H1 (cell line): ENCODE measurements at regions not wholly inside any gene's neighbourhood (a gene's known extent, or its start where the extent isn't known, plus 50 kb on each side); places are given as distances from the start of the nearest gene placed in this dataset.

Source experiments
- CTCF ChIA-PET: fragments of 300-600 bp; sonication (Branson Sonifier 250); formaldehyde crosslinking; loops from one replicate; lab custom pipeline; 2021; ENCODE audit not compliant: partially characterized antibody; lab: Charles Lee
- POLR2A ChIA-PET: fragments of 300-600 bp; sonication (Branson Sonifier 250); formaldehyde crosslinking; loops from one replicate; lab custom pipeline; 2021; ENCODE audit warnings: inconsistent platforms; ENCODE audit not compliant: partially characterized antibody; lab: Charles Lee
- DNase-seq, 2 experiments: peaks; one replicate each; pipeline versions ENCODE4 v3.0.0 to v3.0.0-alpha.2; 2010 to 2022; ENCODE audit warnings: low spot score in 2 of 2, low read depth in 1 of 2, mixed read lengths in 1 of 2
- FAIRE-seq: peaks from 2 replicates; lab custom pipeline; 2011; peaks lifted over from hg19 to GRCh38; lab: Jason Lieb, UNC
- H2AFZ ChIP-seq: 2 replicates; pipeline ENCODE4 v1.8.1; 2012; ENCODE audit warnings: low read length, inconsistent platforms
- H2AK5ac ChIP-seq: 2 replicates; pipeline ENCODE4 v1.6.1; 2013; ENCODE audit warnings: low read depth, low read length
- H2BK120ac ChIP-seq: replicated peaks from 2 replicates; pipeline ENCODE3; 2013; ENCODE audit warnings: low read depth, low read length, inconsistent platforms
- H2BK12ac ChIP-seq: 2 replicates; pipeline ENCODE4 v1.6.1; 2013; ENCODE audit warnings: low read depth, low read length
- H2BK15ac ChIP-seq: 2 replicates; pipeline ENCODE4 v1.6.1; 2013; ENCODE audit warnings: low read length
- H2BK20ac ChIP-seq: 2 replicates; pipeline ENCODE4 v1.6.1; 2013; ENCODE audit warnings: low read length
- H2BK5ac ChIP-seq: 2 replicates; pipeline ENCODE4 v1.6.1; 2013; ENCODE audit warnings: low read depth, low read length
- H3K14ac ChIP-seq: 2 replicates; pipeline ENCODE4 v1.6.1; 2013; ENCODE audit warnings: inconsistent platforms; ENCODE audit not compliant: insufficient read length
- H3K18ac ChIP-seq: 2 replicates; pipeline ENCODE4 v1.6.1; 2013; ENCODE audit warnings: low read length; ENCODE audit errors: extremely low read depth
- H3K23ac ChIP-seq: 2 replicates; pipeline ENCODE4 v1.6.1; 2013; ENCODE audit warnings: inconsistent platforms; ENCODE audit not compliant: insufficient read length
- H3K23me2 ChIP-seq: 2 replicates; pipeline ENCODE4 v1.6.1; 2013; ENCODE audit warnings: low read depth, low read length
- H3K27ac ChIP-seq: 2 replicates; pipeline ENCODE4 v1.6.1; 2011; ENCODE audit warnings: low read depth, low read length, inconsistent platforms
- H3K27me3 ChIP-seq, 4 experiments: replicated peaks in 1 of 4; 1 replicate in 1 of 4; 2 replicates in 3 of 4; pipeline versions ENCODE4 v1.6.1 to v1.8.1; 2011 to 2013; ENCODE audit warnings: low read length in 3 of 4, mild to moderate bottlenecking in 3 of 4, inconsistent platforms in 2 of 4, mixed read lengths in 2 of 4, moderate library complexity in 1 of 4; ENCODE audit not compliant: control insufficient read depth in 3 of 4, insufficient read depth in 3 of 4; ENCODE audit errors: extremely low read depth in 1 of 4
- H3K36me3 ChIP-seq, 4 experiments: 2 replicates each; pipeline versions ENCODE4 v1.6.1 to v1.8.1; 2011 to 2013; ENCODE audit warnings: mild to moderate bottlenecking in 4 of 4, low read length in 3 of 4, moderate library complexity in 2 of 4, control low read depth in 1 of 4, inconsistent platforms in 1 of 4; ENCODE audit not compliant: insufficient read depth in 4 of 4, control insufficient read depth in 2 of 4
- H3K4ac ChIP-seq: replicated peaks from 2 replicates; pipeline ENCODE3; 2013; ENCODE audit warnings: low read length, low read depth, mixed read lengths, inconsistent platforms; ENCODE audit not compliant: insufficient read length
- H3K4me1 ChIP-seq, 4 experiments: replicated peaks in 1 of 4; 1 replicate in 1 of 4; 2 replicates in 3 of 4; pipeline versions ENCODE4 v1.6.1 to v1.8.1; 2011 to 2013; ENCODE audit warnings: low read length in 3 of 4, inconsistent platforms in 2 of 4, mixed read lengths in 1 of 4; ENCODE audit not compliant: insufficient read depth in 4 of 4, control insufficient read depth in 3 of 4
- H3K4me2 ChIP-seq, 2 experiments: 2 replicates each; pipeline versions ENCODE4 v1.6.1 to v1.8.1; 2011 to 2013; ENCODE audit warnings: low read depth in 2 of 2, low read length in 2 of 2, control low read depth in 1 of 2, inconsistent platforms in 1 of 2, mild to moderate bottlenecking in 1 of 2; ENCODE audit not compliant: insufficient read depth in 1 of 2
- H3K4me3 ChIP-seq, 4 experiments: fragments of 200-600, 300-600 bp in 1 of 4; sonication (generic), shearing (Covaris generic), sonication (Bioruptor Twin) in 1 of 4; 2 replicates each; pipeline versions ENCODE4 v1.5.1 to v1.8.1; 2011 to 2016; ENCODE audit warnings: low read length in 4 of 4, low read depth in 3 of 4, control low read depth in 2 of 4, inconsistent platforms in 2 of 4, mild to moderate bottlenecking in 2 of 4, mixed read lengths in 1 of 4, moderate library complexity in 1 of 4; ENCODE audit not compliant: insufficient read depth in 2 of 4; ENCODE audit errors: extremely low read depth in 1 of 4
- H3K56ac ChIP-seq: replicated peaks from 2 replicates; pipeline ENCODE3; 2013; ENCODE audit warnings: low read depth, mild to moderate bottlenecking, mixed read lengths, low read length, inconsistent platforms; ENCODE audit not compliant: insufficient read length
- H3K79me1 ChIP-seq: 2 replicates; pipeline ENCODE4 v1.6.1; 2013; ENCODE audit warnings: low read depth, low read length, control low read depth
- H3K79me2 ChIP-seq, 2 experiments: 2 replicates each; pipeline versions ENCODE4 v1.6.1 to v1.8.1; 2012 to 2013; ENCODE audit warnings: low read length in 2 of 2, mild to moderate bottlenecking in 2 of 2, inconsistent platforms in 1 of 2; ENCODE audit not compliant: insufficient read depth in 2 of 2, control insufficient read depth in 1 of 2
- H3K9ac ChIP-seq, 4 experiments: replicated peaks in 1 of 4; 1 replicate in 1 of 4; 2 replicates in 3 of 4; pipeline versions ENCODE4 v1.6.1 to v1.8.1; 2011 to 2013; ENCODE audit warnings: low read depth in 3 of 4, low read length in 3 of 4, control low read depth in 2 of 4, mild to moderate bottlenecking in 2 of 4, moderate library complexity in 2 of 4, inconsistent platforms in 1 of 4; ENCODE audit errors: extremely low read depth in 1 of 4
- H3K9me3 ChIP-seq, 2 experiments: 2 replicates each; pipeline versions ENCODE4 v1.6.1 to v1.8.1; 2012 to 2013; ENCODE audit warnings: mild to moderate bottlenecking in 2 of 2, moderate library complexity in 2 of 2, control low read depth in 1 of 2, inconsistent platforms in 1 of 2, low read depth in 1 of 2, low read length in 1 of 2, mixed read lengths in 1 of 2; ENCODE audit not compliant: insufficient read depth in 2 of 2
- H4K20me1 ChIP-seq, 2 experiments: replicated peaks in 1 of 2; 2 replicates each; pipeline versions ENCODE3 to v1.8.1; 2011 to 2013; ENCODE audit warnings: inconsistent platforms in 2 of 2, low read length in 2 of 2, mild to moderate bottlenecking in 1 of 2; ENCODE audit not compliant: insufficient read depth in 2 of 2, control insufficient read depth in 1 of 2
- H4K5ac ChIP-seq: 2 replicates; pipeline ENCODE4 v1.6.1; 2013; ENCODE audit warnings: low read length, low read depth, mixed read lengths, inconsistent platforms; ENCODE audit not compliant: insufficient read length
- H4K8ac ChIP-seq: 2 replicates; pipeline ENCODE4 v1.8.0; 2013; ENCODE audit warnings: mild to moderate bottlenecking, moderate library complexity, low read length, inconsistent platforms; ENCODE audit not compliant: insufficient read depth; ENCODE audit errors: extremely low read depth
- H4K91ac ChIP-seq: replicated peaks from 2 replicates; pipeline ENCODE3; 2013; ENCODE audit warnings: low read length, mixed read lengths, inconsistent platforms; ENCODE audit not compliant: insufficient read length
- CHD1 ChIP-seq: IDR thresholded peaks from 2 replicates; pipeline ENCODE4 v1.6.1; 2012; ENCODE audit warnings: low read depth, low read length, improper control_type of control experiment
- GABPA ChIP-seq: IDR thresholded peaks from 2 replicates; pipeline ENCODE4 v1.6.1; 2011; ENCODE audit warnings: mild to moderate bottlenecking, low read length, moderate library complexity, borderline replicate concordance; ENCODE audit not compliant: insufficient read depth
- MAX ChIP-seq: IDR thresholded peaks from 2 replicates; pipeline ENCODE4 v1.6.1; 2012; ENCODE audit warnings: inconsistent platforms
- POLR2A ChIP-seq, 2 experiments: IDR thresholded peaks; 1 replicate in 1 of 2; 2 replicates in 1 of 2; pipeline ENCODE4 v1.6.1; 2011; ENCODE audit warnings: low read depth in 2 of 2, low read length in 2 of 2, mild to moderate bottlenecking in 2 of 2; ENCODE audit errors: control extremely low read depth in 1 of 2
- RBBP5 ChIP-seq: IDR thresholded peaks from 2 replicates; pipeline ENCODE4 v1.7.1; 2012; ENCODE audit warnings: low read depth, mild to moderate bottlenecking, inconsistent platforms, low read length, moderate library complexity, borderline replicate concordance
- SIX5 ChIP-seq: IDR thresholded peaks from 2 replicates; pipeline ENCODE4 v1.6.1; 2011; ENCODE audit warnings: mild to moderate bottlenecking, low read depth, low read length
- SP1 ChIP-seq: IDR thresholded peaks from 2 replicates; pipeline ENCODE4 v1.6.1; 2011; ENCODE audit warnings: low read depth, low read length
- SP2 ChIP-seq: IDR thresholded peaks from 2 replicates; pipeline ENCODE4 v1.6.1; 2012; ENCODE audit warnings: mild to moderate bottlenecking, low read length, inconsistent platforms
- SRF ChIP-seq: IDR thresholded peaks from 2 replicates; pipeline ENCODE4 v1.6.1; 2011; ENCODE audit warnings: mild to moderate bottlenecking, low read depth, low read length, moderate library complexity
- TAF1 ChIP-seq: IDR thresholded peaks from 2 replicates; pipeline ENCODE4 v1.6.1; 2011; ENCODE audit warnings: mild to moderate bottlenecking, low read depth, low read length
- TEAD4 ChIP-seq: IDR thresholded peaks from 2 replicates; pipeline ENCODE4 v1.6.1; 2012; ENCODE audit warnings: low read depth, low read length, inconsistent platforms, mixed read lengths
- YY1 ChIP-seq: IDR thresholded peaks from 2 replicates; pipeline ENCODE4 v1.6.1; 2011; ENCODE audit warnings: low read depth, mild to moderate bottlenecking, low read length
- WGBS, 2 experiments: shearing (Covaris generic) in 1 of 2; methylation state at CpG; one replicate each; pipeline versions ENCODE4 v1.1.6 to v1.1.7; 2013 to 2015; ENCODE audit warnings: low lambda C conversion rate in 2 of 2, mixed read lengths in 2 of 2, inconsistent platforms in 1 of 2, low coverage in 1 of 2, missing lambda C conversion rate in 1 of 2; ENCODE audit not compliant: insufficient replicate concordance in 2 of 2, insufficient coverage in 1 of 2, insufficient read length in 1 of 2; ENCODE audit errors: extremely low coverage in 1 of 2, missing lambda C conversion rate in 1 of 2; 5-methylcytosine and 5-hydroxymethylcytosine counted together

DNA sequence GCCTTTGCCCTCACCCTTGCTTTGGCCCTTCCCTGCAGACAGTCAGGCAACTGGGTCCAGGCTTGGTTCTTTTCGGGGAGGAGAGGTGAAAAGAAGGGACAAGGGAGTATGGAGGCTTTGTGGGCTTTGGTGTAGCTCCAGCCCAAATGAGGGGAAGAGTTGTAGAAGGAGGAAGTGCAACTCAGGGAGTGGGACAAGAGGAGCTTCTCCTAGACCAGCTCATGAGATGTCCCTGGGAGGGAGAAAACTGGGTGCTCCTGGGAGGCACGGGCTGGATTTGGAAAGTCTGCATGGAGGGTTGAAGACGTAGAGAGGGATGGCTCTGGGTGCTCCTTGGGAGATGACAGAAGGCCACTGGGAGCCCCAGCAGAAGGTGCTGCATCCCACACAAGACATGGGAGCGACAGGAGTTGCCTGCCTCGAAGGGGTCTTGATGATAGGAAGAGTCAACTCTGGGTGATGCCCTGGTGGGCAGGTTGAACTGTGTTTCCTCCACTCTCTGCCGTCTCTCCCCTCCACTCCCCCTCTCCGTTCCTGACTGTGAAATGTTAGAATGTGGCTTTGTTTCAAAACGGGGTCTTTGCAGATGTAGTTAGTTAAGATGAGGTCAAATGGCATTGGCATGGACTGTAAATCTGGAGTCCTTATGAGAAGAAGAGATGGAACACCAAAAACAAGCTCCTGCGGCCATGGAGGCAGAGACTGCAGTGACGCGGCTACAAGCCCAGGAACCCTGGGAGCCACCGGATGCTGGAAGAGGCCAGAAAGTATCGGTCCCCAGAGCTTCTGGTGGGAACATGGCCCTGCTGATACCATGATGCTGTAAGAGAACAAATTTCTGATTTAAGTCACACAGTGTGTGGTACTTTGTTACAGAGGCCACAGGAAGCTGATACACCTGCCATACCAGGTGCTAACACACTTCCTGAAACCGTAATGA, 298.5 kb downstream of the GLRX3 start:
- no peak overlapping the region for H3K4me3 ChIP-seq
- H2BK15ac ChIP-seq = no peak overlapping the region
- no peak overlapping the region for H4K5ac ChIP-seq
- H3K36me3 ChIP-seq = no peaks in the 10 kb centered on the region
- no peak overlapping the region for H4K91ac ChIP-seq
- no peak overlapping the region for H2BK5ac ChIP-seq
- WGBS, 2 experiments = 81% methylated on average over 14 of the region's 14 CpGs; no CpG with 5 or more reads in 1 of the 2 experiments
- no peak overlapping the region for H3K4ac ChIP-seq
- CTCF ChIA-PET = interaction anchor here (1.1 to 3.8 kb wide), 3 partner anchors 11 to 18 kb away, joined by 3 to 13 read pairs (median 4); no protein-coding TSS in a partner anchor
- no peak overlapping the region for H3K27ac ChIP-seq
- TF ChIP-seq RBBP5 = no peak
- no peak for TF ChIP-seq YY1
- TF ChIP-seq SRF = no peak
- no peak for TF ChIP-seq CHD1
- TF ChIP-seq SIX5 = no peak
- no peak for TF ChIP-seq SP1
- TF ChIP-seq GABPA = no peak
- TF ChIP-seq POLR2A (IDR thresholded peaks at IDR 0.05; ENCODE audit: control extremely low read depth in 1 of 2, low read depth in 2 of 2, low read length in 2 of 2) = no peak
- TF ChIP-seq TEAD4 = no peak
- no peak for TF ChIP-seq TAF1
- no peak for TF ChIP-seq MAX
- no peak for TF ChIP-seq SP2
- no peak overlapping the region for H3K14ac ChIP-seq
- H3K18ac ChIP-seq = no peak overlapping the region
- H3K9me3 ChIP-seq = no peaks in the 10 kb centered on the region; a peak in 2 of 4 replicates
- no peaks in the 10 kb centered on the region for H3K23me2 ChIP-seq
- no peak overlapping the region for H2BK20ac ChIP-seq
- no peaks in the 10 kb centered on the region for H3K4me1 ChIP-seq
- H2BK12ac ChIP-seq = no peak overlapping the region
- DNase-seq (no peak), FAIRE-seq (no peak)
- H4K8ac ChIP-seq = no peak overlapping the region
- H4K20me1 ChIP-seq = no peaks in the 10 kb centered on the region
- H2AK5ac ChIP-seq = no peak overlapping the region
- no peaks in the 10 kb centered on the region for H3K27me3 ChIP-seq
- H3K9ac ChIP-seq = no peak overlapping the region
- no peaks in the 10 kb centered on the region for H3K79me2 ChIP-seq
- no peak overlapping the region for H2BK120ac ChIP-seq
- no peak overlapping the region for H3K56ac ChIP-seq
- H2AFZ ChIP-seq = no peak overlapping the region
- no peaks in the 10 kb centered on the region for H3K79me1 ChIP-seq
- POLR2A ChIA-PET = no interaction called here
- no peak overlapping the region for H3K23ac ChIP-seq
- H3K4me2 ChIP-seq = no peak overlapping the region
